HG03159 (cell line): ENCODE measurements at regions not wholly inside any gene's neighbourhood (a gene's known extent, or its start where the extent isn't known, plus 50 kb on each side); places are given as distances from the start of the nearest gene placed in this dataset.
A peak's percentile ranks its signal among the peaks of the same experiment; 100 is the strongest.
"Not testable (repeated sequence)": the region's sequence is repeated elsewhere in the genome, so short reads cannot be mapped to it uniquely, and the experiment has no call there.

ENCODE experiments used
- ATAC-seq: cut with Tn5 transposase; IDR thresholded peaks from one replicate; pipeline ENCODE4 v1.9.1; 2021; ENCODE audit warnings: mild to moderate bottlenecking, moderate library complexity; ENCODE audit not compliant: unreplicated experiment

DNA sequence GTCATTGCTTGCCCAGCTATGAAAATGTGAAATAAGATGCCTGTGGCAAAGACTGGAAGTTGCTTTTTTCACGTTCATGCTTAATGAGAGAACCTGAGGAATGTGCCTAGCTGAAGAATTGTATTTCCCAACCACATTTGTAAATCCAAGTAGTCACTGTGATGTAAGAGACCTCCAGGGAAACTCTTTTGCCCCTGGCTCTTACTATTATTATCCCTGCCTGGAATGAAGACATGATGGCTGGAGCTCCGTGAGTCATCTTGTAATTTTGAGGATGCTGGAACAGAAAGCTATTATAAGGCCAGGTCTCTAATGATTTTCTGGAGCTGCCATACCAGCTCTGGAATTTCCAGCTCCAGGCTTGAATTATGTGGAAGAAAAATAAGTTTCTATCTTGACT, 894.3 kb downstream of the DIAPH3 start:
- no peak for ATAC-seq

DNA sequence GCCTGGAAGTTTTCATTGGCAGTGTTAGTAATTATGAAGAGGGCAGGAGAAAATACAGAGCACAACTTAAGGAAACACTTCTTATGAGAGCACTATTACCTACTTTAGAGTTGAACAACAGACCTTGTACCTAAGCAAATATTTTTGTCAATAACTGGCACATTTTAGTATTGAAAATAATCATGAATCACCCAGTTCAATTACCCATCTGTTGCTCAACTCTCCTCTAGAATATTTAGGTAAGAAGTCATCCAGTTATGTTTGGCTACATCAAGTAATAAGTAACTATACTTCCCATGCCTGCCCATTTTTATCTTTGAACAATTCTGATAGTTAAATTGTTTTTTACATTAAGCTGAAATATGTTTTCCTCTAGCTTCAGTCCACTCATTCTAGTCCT, 893.4 kb downstream of the DIAPH3 start:
- ATAC-seq, result no peak

DNA sequence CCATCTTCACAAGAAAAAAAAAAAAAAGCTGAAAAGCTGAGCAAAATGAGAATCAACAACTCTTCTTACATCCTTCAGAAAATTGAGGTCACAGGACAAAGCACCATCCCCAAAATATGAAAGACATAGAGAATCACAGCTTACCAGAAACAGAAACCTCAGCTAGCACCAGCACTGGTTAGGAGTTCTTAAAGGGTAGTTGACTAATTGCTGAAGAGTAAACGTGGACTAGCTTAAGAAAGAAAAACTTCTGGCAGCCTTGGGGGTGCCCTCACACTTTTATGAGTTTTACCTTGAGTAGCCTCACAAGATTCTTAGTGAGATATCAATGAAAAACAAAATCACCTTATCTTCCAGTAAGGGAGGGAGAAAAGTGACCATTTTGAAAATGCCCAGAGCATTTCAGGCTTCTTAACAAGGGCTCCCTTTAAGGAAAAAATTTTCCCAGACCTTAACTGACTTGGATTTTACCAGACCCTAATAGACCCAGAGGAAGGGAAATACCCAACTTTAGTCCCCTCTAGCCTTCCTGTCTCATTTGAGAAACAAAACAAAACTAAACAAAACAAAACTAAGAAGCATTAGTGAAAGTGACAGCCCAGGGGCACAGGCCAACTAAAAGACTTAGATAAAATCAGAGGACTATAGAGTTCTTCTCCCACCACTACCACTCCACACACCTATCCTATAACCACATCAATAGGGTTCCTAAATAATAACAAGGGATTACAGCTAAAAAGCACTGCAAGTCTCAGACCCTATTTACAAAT, 888.6 kb downstream of the DIAPH3 start:
- peak; percentile 65 for ATAC-seq

DNA sequence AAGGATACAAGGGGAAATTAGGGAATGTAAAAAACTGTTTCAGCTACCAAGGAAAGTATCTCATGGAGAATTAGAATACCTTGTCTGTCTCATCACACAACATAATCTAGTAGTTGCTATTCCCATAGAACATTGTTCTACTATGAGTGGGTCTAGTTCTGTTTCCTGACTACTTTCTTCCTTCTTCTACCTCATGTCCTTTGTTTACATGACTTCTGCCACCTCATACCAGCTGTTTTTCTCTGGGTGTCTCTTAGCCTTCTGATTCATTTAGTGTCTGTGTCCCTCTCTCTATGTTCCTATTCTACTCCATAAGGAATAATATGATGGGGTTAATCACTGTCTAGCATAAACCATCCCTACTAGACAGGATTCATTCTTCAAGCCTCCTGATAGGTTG, 887.3 kb downstream of the DIAPH3 start:
- ATAC-seq, result no peak

DNA sequence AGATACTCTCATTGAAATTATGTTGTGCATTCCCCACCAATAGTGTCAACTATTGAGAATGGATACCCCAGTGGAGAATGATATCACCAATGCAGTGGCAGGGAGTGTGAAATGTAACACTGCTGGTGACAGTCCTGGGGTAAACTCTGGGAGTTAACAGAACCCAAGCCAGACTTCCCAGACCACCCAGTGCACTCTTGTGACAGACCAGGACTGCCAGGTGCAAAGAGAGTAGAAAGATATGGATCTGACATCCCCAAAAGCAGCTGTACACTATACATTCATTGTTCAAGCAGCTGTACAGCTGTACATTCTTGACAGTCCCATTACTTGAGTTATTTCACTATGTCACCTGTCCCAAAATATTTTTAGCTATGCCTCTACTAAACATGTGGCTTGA, 886.6 kb downstream of the DIAPH3 start:
- no peak for ATAC-seq

DNA sequence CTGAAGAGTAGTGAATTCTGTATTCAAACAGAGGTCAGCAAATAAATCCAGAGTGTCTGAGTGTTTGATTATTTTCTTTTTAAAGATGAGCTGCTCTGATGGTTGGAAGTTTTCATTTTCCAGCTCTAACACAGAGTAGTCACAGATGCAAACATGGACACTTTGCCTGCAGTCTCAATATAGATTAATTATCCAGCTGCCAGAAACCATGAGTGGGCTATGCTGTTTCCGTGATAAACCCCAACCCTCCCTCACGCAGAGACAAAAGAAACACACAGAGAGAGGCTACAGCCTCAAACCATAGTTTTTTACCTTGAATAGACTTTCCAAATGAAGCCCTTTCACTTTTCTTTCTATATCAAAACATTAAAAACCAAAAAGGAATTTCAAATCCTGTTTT, 884.7 kb downstream of the DIAPH3 start:
- ATAC-seq, result no peak

DNA sequence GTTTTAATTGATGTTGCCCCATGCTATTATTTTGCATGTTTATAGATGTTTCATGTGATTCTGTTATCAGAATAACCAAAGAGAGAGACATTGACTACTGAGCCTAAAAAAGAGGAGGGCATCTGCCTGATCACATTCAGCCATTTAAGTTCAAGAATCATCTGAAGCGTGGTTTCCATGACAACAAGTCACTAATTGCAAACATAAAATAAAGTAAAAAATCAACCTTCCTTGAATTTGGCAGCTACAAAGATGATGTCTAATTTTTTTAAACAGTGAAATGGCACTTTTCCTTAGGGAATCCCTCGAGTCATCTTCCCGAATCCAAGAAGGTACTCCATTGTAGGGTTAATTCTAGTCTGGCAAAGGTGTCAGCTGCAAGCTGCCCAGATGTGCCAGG, 884.2 kb downstream of the DIAPH3 start:
- ATAC-seq, result no peak

DNA sequence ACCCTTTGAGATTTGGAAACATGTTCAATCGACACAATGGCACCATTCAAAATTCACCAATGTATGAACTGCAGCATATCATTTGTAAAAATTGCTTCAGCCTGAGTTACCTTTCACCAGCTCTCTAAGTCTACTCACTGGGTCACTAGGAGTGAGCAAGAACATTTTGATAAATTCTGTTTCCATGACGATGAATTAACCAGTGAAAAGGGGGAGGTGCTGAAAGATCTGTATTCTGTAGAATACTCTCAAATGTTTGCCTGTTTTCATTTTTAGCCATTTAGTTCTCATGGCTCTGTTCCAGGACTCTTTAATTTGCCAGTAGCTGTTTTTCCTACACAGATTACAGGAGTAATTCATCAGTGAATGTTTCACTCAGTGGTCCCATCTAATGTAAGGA, 883.4 kb downstream of the DIAPH3 start:
- ATAC-seq, result no peak

DNA sequence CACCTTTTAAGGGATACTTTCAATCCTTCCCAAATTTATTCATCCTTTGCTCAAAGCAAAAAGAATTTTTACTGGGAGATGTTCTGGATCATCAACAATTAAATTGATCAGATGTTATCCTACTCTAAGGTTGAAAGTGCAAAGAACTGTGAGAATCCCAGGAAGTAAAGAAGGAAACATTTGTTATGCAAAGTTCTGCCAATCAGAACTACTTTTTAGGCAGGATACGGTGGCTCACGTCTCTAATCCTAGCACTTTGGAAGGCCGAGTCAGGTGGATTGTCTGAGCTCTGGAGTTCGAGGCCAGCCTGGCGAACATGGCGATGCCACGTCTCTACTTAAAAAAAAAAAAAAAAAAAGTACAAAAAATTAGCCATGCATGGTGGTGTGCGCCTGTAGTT, 882.3 kb downstream of the DIAPH3 start:
- ATAC-seq, result no peak

DNA sequence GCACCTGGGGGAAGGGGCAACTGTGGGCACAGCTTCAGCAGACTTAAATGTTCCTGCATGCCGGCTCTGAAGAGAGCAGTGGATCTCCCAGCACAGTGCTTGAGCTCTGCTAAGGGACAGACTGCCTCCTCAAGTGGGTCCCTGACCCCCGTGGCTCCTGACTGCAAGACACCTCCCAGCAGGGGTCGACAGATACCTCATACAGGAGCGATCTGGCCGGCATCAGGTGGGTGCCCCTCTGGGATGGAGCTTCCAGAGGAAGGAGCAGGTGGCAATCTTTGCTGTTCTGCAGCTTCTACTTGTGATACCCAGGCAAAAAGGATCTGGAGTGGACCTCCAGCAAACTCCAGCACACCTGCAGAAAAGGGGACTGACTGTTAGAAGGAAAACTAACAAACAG, 871.5 kb downstream of the DIAPH3 start:
- not testable (repeated sequence) for ATAC-seq

DNA sequence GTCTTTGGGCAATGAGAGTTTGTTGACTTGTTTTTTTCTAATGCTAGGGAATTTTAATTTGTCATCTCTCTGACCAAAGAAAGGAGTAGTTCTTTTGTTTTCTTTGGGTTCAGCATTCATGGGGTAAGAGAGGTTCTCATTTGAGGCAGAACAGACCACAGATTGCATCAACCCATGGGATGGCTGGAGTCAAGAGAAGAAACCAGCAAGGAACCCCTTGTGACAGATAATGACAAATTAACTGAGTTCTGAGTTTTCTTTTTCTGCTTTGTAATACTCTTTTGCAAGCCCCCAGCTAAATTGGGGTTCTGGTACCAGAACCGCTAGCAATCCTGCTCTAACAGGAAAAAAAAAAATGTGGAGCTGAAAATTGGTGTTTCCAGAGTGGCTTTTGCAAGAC, 864.1 kb downstream of the DIAPH3 start:
- no peak for ATAC-seq

DNA sequence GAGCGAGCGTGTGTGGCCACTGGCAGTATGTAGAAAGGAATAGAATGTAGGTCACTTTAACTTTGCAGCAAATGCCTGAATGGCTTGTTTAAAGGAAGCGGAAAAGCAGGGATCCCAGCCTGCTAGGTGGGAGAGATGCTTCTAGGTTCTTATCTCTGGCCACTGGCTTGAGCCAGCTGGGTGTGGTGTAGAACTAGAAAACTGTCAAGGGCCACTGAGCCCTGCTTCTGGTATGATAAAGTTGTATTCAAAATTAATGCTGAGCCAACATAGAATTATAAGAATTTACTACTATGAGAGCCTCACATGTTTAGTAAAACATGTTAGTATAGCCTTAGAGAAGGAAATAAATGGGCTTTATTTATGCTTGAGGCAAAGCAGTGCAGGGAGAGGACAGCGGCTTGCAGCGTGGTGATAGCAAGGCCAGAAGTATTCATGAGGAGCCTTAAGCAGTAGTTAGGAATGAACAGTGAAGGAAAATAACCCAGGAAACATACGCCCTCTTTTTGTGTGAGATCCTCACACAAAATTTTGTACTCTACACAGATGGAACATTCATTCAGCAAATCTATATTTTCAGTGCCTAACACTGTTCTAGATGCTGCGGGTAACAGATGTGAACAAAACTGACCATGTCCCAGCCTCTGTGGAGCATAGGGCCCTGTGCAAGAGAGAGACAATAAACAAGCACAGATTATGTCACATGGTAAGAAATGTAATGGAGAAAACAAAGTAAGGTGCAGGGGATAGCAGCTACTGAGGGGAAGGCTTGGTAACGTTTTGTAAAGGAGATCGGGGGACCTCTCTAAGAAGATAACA, 863.2 kb downstream of the DIAPH3 start:
- ATAC-seq, result no peak

DNA sequence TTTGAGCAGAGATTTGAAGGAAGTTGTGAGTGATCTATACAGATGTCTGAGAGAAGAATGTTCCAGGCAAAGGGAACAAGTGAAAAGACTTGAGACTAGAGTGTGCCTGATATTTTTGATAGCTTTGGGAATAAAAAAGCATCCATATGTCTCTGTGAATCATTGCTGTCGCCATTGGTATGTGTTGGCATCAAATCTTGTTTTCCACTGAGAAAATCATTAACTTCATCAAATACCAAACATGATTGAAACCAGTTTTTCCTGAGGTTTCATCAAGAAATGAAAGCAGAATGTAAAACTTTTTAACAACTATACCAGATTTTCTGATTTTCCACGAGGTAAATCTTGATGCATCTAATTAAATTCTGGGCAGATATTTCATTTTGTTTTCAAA, 862.6 kb downstream of the DIAPH3 start:
- ATAC-seq, result no peak

DNA sequence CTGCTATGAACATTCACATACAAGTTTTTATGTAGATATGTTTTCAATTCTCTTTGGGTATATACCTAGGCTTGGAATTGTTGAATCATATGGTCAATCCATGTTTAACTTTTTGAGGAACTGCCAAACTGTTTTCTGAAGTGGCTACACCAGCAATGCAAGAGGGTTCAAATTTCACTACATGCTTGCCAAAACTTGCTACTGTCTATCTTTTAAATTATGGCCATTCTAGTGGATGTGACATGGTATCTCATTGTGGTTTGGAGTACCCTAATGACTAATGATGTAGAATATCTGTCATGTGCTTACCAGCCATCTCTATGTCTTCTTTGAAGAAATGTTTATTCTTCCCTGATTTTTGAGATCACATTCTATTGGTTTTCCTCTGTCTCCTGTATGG, 860.3 kb downstream of the DIAPH3 start:
- ATAC-seq, result no peak

DNA sequence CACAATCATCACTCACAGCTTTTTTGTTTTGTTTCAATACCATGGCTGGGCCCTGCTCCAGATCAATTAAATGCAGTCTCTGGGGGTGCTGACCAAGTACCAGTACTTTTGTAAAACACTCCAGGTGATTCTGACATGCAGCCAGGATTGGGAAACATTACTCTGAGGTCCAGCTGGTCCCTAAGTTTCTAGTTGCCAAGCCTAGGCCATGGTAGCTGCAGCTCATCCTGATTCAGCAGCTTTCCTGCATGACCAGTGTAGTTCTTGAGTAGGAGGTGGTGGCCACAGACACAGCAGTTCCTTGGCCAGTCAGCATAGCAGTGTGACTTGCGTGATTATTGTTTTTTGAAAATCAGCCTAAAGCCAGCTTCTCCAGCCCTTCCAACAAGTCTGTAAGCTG, 859.1 kb downstream of the DIAPH3 start:
- ATAC-seq, result no peak

DNA sequence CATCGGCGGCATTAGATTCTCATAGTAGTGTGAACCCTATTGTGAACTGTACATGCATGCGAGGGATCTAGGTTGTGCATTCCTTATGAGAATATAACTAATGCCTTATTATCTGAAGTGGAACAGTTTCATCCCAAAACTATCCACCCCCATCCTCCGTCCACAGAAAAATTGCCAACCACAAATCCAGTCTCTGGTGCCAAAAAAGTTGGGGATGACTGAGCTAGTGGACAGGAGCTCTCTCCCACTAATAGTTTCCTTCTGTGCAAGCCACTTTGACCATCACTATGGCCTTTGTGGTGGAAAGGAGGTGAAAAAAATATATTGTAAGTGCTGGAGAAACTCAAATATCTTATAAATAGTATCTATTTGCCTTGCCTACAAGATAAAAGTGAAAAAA, 857.8 kb downstream of the DIAPH3 start:
- ATAC-seq, result no peak

DNA sequence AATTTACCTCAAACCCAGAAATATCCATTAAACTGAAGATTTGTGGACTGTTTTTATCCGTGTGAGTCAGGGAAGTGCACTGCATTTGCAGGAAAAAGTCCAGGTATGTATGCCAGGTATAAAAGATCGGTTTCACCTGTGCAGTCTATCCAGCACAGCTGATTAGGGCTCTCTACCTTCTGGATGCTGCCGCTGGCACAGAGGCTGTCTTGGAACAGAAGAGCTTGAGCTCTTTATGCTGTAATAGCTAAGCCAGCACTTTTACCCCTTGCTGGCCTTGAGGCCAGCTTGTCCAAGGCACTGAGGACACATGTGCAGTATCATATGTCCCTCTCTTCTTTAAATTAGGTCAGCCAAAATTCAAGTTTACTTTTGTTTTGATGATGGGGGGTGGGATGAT, 851.0 kb downstream of the DIAPH3 start:
- no peak for ATAC-seq

DNA sequence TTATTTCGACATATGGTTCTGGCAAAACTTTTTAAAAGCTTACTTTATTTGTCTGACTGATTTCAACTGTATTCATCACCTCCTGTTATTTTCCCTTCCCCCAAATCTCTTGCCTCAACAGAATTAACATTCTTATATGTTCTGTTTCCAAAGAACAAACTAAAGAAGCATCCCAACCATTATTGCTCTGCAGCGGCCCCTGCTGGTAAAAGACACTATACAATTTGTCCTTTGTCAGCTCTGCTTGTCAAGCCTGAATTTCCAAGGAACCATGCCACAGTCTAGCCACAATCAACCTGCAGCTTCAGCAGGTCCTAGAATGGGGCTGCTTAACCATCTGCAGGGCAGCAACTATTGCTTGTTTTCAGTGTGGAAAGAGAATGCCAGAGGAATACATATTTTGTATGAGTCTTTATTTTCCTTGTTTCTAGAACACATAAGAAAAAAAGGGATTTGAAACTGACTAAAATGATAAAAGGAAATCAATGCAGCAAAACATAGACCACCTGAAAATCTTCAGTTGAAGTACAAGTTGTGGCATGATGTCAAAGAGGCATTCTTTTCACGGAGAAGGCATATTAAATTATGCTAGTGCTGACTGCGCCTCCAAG, 845.3 kb downstream of the DIAPH3 start:
- peak; percentile 97 for ATAC-seq

DNA sequence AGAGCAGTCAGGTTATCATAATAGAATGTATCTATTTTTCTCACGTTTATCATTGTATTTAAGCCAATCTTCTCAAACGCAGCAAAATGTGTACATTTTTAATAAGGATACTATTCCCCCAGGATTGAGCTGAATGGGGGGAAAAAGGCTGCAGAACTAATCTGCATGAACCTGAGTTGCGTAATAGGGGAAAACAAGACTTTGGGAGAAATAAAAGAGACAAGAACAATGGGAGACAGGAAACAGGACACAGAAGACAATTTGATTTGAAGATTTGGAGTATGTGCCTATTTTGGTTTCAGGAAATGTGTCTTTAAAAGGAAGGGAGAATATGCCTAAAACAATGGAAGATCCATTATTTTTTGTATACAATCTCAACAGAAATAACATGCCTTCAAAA, 844.5 kb downstream of the DIAPH3 start:
- no peak for ATAC-seq

DNA sequence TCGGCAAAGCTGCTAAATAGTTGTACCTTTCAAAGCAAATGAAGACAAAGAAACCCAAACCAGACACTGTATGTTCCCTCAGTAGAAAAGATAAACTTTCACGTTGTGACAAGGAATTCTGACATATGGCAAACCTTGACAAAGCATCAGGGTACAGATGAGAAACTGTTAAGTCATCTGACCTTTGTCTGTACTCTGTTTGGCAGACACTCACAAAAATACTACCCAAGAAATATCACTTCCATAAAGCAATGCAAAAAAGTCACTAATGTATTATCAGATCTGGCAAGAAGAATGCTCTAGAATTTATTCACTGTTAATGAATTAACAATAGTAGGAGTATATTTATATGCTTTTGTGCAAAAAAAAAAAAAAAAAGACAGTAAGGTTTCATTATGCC, 843.7 kb downstream of the DIAPH3 start:
- no peak for ATAC-seq

DNA sequence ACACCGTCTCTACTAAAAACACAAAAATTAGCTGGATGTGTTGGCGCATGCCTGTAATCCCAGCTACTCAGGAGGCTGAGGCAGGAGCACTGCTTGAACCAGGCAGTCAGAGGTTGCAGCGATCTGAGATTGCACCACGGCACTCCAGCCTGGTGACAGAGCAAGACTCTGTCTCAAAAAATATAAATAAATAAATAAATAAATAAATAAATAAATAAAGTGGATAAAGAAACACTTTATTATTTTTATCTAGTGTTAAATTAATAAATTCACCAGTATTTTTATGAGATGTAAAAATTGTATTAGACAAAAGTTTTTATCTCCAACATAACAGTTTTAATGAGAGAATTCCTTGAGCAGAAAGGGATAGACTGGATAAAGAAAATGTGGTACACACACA, 839.3 kb downstream of the DIAPH3 start:
- not testable (repeated sequence) for ATAC-seq

DNA sequence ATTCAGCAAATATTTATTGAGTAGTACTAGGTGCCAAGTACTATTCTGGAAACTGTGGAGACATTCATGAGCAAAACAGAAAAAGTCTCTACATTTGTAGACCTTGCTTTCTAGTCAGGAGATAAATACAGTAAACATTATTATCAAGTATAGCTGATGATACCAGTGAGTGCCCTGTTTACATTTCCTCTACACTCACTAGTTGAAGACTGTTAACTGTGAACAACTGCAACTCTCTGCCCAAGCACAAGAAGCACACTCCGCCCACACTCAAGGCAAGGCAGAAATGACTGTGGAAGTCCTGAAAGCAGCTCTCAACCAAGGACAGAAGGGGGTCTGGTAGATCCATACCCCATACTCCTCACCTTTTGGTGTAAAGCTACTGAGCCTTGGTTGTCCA, 837.0 kb downstream of the DIAPH3 start:
- ATAC-seq, result no peak
